ENCODE measurements at regions not wholly inside any gene's neighbourhood (a gene's known extent, or its start where the extent isn't known, plus 50 kb on each side); places are given as distances from the start of the nearest gene placed in this dataset.

GRCh38 chr4:145427991-145428390 is 53.7 kb upstream of the SMAD1 start:
- peak overlapping the region; percentile 8 for H2AFZ ChIP-seq
- no peaks in the 10 kb centered on the region for H3K79me2 ChIP-seq
- no peaks in the 10 kb centered on the region for H3K36me3 ChIP-seq (ENCODE audit: control insufficient read depth, insufficient read depth, low read length)
- no peak overlapping the region for H3K4me2 ChIP-seq (ENCODE audit: low read length)
- no peaks in the 10 kb centered on the region for H3K27me3 ChIP-seq (ENCODE audit: control insufficient read depth, insufficient read depth, low read length)
- H3K9me3 ChIP-seq (ENCODE audit: control insufficient read depth, low read length): no peaks in the 10 kb centered on the region
- TF ChIP-seq CTCF (IDR thresholded peaks at IDR 0.05): no peak
- H3K4me3 ChIP-seq (ENCODE audit: low read depth, low read length): no peak overlapping the region
- no peak overlapping the region for H3K9ac ChIP-seq
- H3K4me1 ChIP-seq: no peaks in the 10 kb centered on the region
- no peak overlapping the region for H3K27ac ChIP-seq

- no peak overlapping the region for H3K9ac ChIP-seq
- H3K4me1 ChIP-seq: no peaks in the 10 kb centered on the region
- no peaks in the 10 kb centered on the region for H3K27me3 ChIP-seq (ENCODE audit: control insufficient read depth, insufficient read depth, low read length)
- H2AFZ ChIP-seq: no peak overlapping the region
- no peak overlapping the region for H3K4me2 ChIP-seq (ENCODE audit: low read length)
- H3K79me2 ChIP-seq: no peaks in the 10 kb centered on the region
- H3K27ac ChIP-seq: no peak overlapping the region
- no peak for TF ChIP-seq CTCF (IDR thresholded peaks at IDR 0.05)
- H3K36me3 ChIP-seq (ENCODE audit: control insufficient read depth, insufficient read depth, low read length): no peaks in the 10 kb centered on the region
- H3K4me3 ChIP-seq (ENCODE audit: low read depth, low read length): no peak overlapping the region
- H3K9me3 ChIP-seq (ENCODE audit: control insufficient read depth, low read length): no peaks in the 10 kb centered on the region
Measured at GRCh38 chr4:145427221-145427620, 54.4 kb upstream of the SMAD1 start.

- H3K4me3 ChIP-seq (ENCODE audit: low read depth, low read length): no peak overlapping the region
- no peaks in the 10 kb centered on the region for H3K27me3 ChIP-seq (ENCODE audit: control insufficient read depth, insufficient read depth, low read length)
- H3K79me2 ChIP-seq: no peaks in the 10 kb centered on the region
- H3K4me2 ChIP-seq (ENCODE audit: low read length): no peak overlapping the region
- H3K4me1 ChIP-seq: no peaks in the 10 kb centered on the region
- H3K9me3 ChIP-seq (ENCODE audit: control insufficient read depth, low read length): no peaks in the 10 kb centered on the region
- no peak for TF ChIP-seq CTCF (IDR thresholded peaks at IDR 0.05)
- H3K36me3 ChIP-seq (ENCODE audit: control insufficient read depth, insufficient read depth, low read length): no peaks in the 10 kb centered on the region
- H2AFZ ChIP-seq: no peak overlapping the region
- no peak overlapping the region for H3K27ac ChIP-seq
- no peak overlapping the region for H3K9ac ChIP-seq
Measured at GRCh38 chr4:145423017-145423708, 58.5 kb upstream of the SMAD1 start.

- Histone ChIP-seq H2AFZ (no peak overlapping the region), H3K4me1 (no peaks in the 10 kb centered on the region), H3K9ac (no peak overlapping the region), H3K27me3 (ENCODE audit: control insufficient read depth, insufficient read depth, low read length) (no peaks in the 10 kb centered on the region), H3K9me3 (ENCODE audit: control insufficient read depth, low read length) (no peaks in the 10 kb centered on the region), H3K4me2 (ENCODE audit: low read length) (no peak overlapping the region), H3K4me3 (ENCODE audit: low read depth, low read length) (no peak overlapping the region), H3K36me3 (ENCODE audit: control insufficient read depth, insufficient read depth, low read length) (no peaks in the 10 kb centered on the region), H3K79me2 (no peaks in the 10 kb centered on the region), H3K27ac (no peak overlapping the region)
- no peak for TF ChIP-seq CTCF (IDR thresholded peaks at IDR 0.05)
Measured at GRCh38 chr4:145420595-145421214, 60.9 kb upstream of the SMAD1 start.

GRCh38 chr4:145418739-145419138 is 62.9 kb upstream of the SMAD1 start:
- no peak for TF ChIP-seq CTCF (IDR thresholded peaks at IDR 0.05)
- Histone ChIP-seq H3K9ac (no peak overlapping the region), H3K9me3 (ENCODE audit: control insufficient read depth, low read length) (no peaks in the 10 kb centered on the region), H3K4me3 (ENCODE audit: low read depth, low read length) (no peak overlapping the region), H2AFZ (no peak overlapping the region), H3K27ac (no peak overlapping the region), H3K36me3 (ENCODE audit: control insufficient read depth, insufficient read depth, low read length) (no peaks in the 10 kb centered on the region), H3K4me2 (ENCODE audit: low read length) (no peak overlapping the region), H3K4me1 (no peaks in the 10 kb centered on the region), H3K27me3 (ENCODE audit: control insufficient read depth, insufficient read depth, low read length) (no peaks in the 10 kb centered on the region), H3K79me2 (no peaks in the 10 kb centered on the region)
